Esophagus muscularis mucosa (tissue), 4 donors: ENCODE measurements at regions not wholly inside any gene's neighbourhood (a gene's known extent, or its start where the extent isn't known, plus 50 kb on each side); places are given as distances from the start of the nearest gene placed in this dataset.
"Not testable (repeated sequence)": the region's sequence is repeated elsewhere in the genome, so short reads cannot be mapped to it uniquely, and the experiment has no call there.

Experiments used
- DNase-seq: peaks from one replicate; pipeline ENCODE4 v3.0.0-alpha.2; 2017; ENCODE audit errors: extremely low spot score
- H3K27ac ChIP-seq, 4 donors: fragments of 200-600 bp; sonication (generic); replicated peaks in 1 of 4; 1 replicate in 3 of 4; 2 replicates in 1 of 4; pipeline ENCODE4 v1.5.1; 2016 to 2019; ENCODE audit warnings: mild to moderate bottlenecking in 1 of 4
- H3K27me3 ChIP-seq, 4 donors: fragments of 200-600 bp; sonication (generic); one replicate each; pipeline versions ENCODE4 v1.5.1 to v1.6.0; 2016 to 2019
- H3K36me3 ChIP-seq, 4 donors: fragments of 200-600 bp; sonication (generic); one replicate each; pipeline ENCODE4 v1.5.1; 2016 to 2019
- H3K4me1 ChIP-seq, 4 donors: fragments of 200-600 bp; sonication (generic); one replicate each; pipeline ENCODE4 v1.5.1; 2016 to 2019
- H3K4me3 ChIP-seq, 4 donors: fragments of 200-600 bp; sonication (generic); 1 replicate in 2 of 4; 2 replicates in 2 of 4; pipeline ENCODE4 v1.5.1; 2016 to 2019; ENCODE audit warnings: mild to moderate bottlenecking in 4 of 4, moderate library complexity in 1 of 4
- H3K9me3 ChIP-seq, 4 donors: fragments of 200-600 bp; sonication (generic); 1 replicate in 3 of 4; 2 replicates in 1 of 4; pipeline ENCODE4 v1.5.1; 2016 to 2019
- EP300 ChIP-seq: sonication (generic); formaldehyde crosslinking; IDR thresholded peaks from one replicate; pipeline ENCODE4 v1.6.1; 2017; ENCODE audit warnings: antibody characterized with exemption
- POLR2A ChIP-seq: fragments of 450-650 bp; IDR thresholded peaks from one replicate; pipeline ENCODE4 v1.6.1; 2017; ENCODE audit warnings: antibody characterized with exemption, moderate library complexity, mild to moderate bottlenecking, low read depth
- POLR2AphosphoS5 ChIP-seq, 2 donors: sonication (generic); formaldehyde crosslinking; IDR thresholded peaks; one replicate each; pipeline ENCODE4 v1.6.1; 2017; ENCODE audit warnings: antibody characterized with exemption in 2 of 2
- WGBS: methylation state at CpG from one replicate; pipeline ENCODE4 v1.1.5; 2018; 5-methylcytosine and 5-hydroxymethylcytosine counted together
- intact Hi-C: fragments of 100-400 bp; cut with DNase I; formaldehyde crosslinking; loops from one replicate; pipeline ENCODE4 v1.15.1; 2023
- TF ChIP-seq, protein P1 (sequence below), 3 experiments: fragments of 200-600 bp in 2 of 3; fragments of 450-650 bp in 1 of 3; sonication (generic) in 2 of 3; IDR thresholded peaks; one replicate each; pipeline ENCODE4 v1.5.1; 2017 to 2019; ENCODE audit warnings: antibody characterized with exemption in 3 of 3, mild to moderate bottlenecking in 2 of 3, moderate library complexity in 1 of 3

DNA sequence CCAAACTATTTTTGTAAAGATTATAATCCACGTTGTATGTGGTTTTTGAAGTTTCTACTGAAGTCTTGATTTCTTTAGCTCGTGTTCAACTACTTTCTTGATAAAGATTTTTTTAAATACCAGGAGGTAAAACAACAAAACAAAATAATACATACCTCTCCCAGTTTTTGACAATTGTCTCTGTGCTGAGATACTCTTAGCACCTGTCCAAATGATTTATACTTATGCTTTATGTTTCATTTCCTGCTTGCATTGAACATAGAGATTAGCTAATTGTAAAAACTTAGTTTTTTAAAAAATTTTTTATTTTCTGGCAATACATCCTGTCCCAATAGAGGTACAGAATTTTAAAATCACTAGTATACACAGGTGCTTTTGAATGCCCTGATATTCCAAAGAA, 506.9 kb upstream of the ADGRB3 start:
- WGBS = 74% methylated on average over 2 of the region's 2 CpGs
- TF ChIP-seq POLR2A (no peak), EP300 (no peak), POLR2AphosphoS5 (IDR thresholded peaks at IDR 0.05) (no peak)
- TF ChIP-seq, protein P1, sequence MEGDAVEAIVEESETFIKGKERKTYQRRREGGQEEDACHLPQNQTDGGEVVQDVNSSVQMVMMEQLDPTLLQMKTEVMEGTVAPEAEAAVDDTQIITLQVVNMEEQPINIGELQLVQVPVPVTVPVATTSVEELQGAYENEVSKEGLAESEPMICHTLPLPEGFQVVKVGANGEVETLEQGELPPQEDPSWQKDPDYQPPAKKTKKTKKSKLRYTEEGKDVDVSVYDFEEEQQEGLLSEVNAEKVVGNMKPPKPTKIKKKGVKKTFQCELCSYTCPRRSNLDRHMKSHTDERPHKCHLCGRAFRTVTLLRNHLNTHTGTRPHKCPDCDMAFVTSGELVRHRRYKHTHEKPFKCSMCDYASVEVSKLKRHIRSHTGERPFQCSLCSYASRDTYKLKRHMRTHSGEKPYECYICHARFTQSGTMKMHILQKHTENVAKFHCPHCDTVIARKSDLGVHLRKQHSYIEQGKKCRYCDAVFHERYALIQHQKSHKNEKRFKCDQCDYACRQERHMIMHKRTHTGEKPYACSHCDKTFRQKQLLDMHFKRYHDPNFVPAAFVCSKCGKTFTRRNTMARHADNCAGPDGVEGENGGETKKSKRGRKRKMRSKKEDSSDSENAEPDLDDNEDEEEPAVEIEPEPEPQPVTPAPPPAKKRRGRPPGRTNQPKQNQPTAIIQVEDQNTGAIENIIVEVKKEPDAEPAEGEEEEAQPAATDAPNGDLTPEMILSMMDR (IDR thresholded peaks at IDR 0.05) = no peak
- no peak overlapping the region for H3K27ac ChIP-seq
- intact Hi-C loops = no loop called here
- no peak for DNase-seq
- H3K9me3 ChIP-seq = no peaks in the 10 kb centered on the region
- H3K27me3 ChIP-seq = no peaks in the 10 kb centered on the region
- no peaks in the 10 kb centered on the region for H3K36me3 ChIP-seq
- no peaks in the 10 kb centered on the region for H3K4me1 ChIP-seq
- no peak overlapping the region for H3K4me3 ChIP-seq

DNA sequence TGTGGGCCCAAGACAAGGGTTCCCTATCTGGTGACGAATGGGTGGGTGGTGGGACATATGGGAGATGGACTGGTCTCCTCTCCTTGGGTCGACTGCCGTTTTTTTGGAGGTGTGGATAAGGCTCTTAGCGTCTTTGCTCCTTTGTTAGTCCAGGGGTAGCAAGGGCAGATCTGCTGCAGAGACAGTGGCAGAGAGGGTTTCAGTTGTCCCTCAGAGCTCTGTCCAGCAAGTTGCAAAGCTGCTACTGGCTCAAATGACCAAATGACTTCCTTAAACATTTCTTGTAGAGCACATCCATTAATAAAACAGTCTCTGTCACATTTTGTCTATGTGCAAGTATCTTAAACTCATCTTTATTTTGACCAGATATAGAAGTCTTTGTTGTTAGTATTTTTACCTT, 508.0 kb upstream of the ADGRB3 start:
- TF ChIP-seq EP300 (no peak), POLR2A (no peak), POLR2AphosphoS5 (IDR thresholded peaks at IDR 0.05) (no peak)
- TF ChIP-seq, protein P1 (IDR thresholded peaks at IDR 0.05) = no peak
- no peak for DNase-seq
- H3K27me3 ChIP-seq = no peaks in the 10 kb centered on the region
- WGBS = 89% methylated on average over 3 of the region's 4 CpGs
- H3K36me3 ChIP-seq = no peaks in the 10 kb centered on the region
- no peaks in the 10 kb centered on the region for H3K4me1 ChIP-seq
- no peak overlapping the region for H3K4me3 ChIP-seq
- intact Hi-C loops = no loop called here
- peaks cover 0 to 7% (median 0%) of the 10 kb centered on the region in 4 donors for H3K9me3 ChIP-seq
- H3K27ac ChIP-seq = no peak overlapping the region

DNA sequence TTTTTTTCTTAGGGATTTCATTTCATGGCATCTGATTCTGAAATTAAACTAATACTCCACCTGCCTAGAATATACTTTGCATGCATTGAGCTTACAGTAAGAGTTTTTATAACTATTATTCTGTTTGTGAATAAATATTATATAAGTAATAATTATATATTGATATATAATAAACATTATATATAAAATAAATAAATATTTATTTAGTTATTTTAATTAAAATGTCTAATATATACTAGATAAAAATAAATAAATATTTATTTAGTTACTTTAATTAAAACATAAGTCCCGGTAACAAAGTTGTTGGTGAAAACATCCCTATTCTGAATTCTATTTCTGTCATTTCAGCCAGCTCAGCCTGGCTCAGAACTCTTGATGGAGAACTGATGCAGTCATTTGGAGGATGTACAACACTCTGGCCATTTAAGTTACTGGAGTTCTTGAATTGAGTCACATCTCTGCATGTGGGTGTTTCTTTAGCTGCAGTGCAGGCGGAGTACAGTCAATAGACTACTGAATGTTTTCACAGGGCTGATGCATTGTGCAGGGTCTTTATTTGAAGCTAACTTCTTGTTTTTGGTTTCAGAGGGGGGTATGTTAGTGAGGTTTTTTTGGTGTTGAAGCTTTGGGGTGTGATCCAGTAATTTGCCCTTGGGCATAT, 508.9 kb upstream of the ADGRB3 start:
- H3K4me3 ChIP-seq = no peak overlapping the region
- DNase-seq = no peak
- no peaks in the 10 kb centered on the region for H3K27me3 ChIP-seq
- no peaks in the 10 kb centered on the region for H3K36me3 ChIP-seq
- H3K9me3 ChIP-seq = peaks cover 0 to 10% (median 2%) of the 10 kb centered on the region in 4 donors
- TF ChIP-seq EP300 (no peak), POLR2AphosphoS5 (IDR thresholded peaks at IDR 0.05) (no peak), POLR2A (no peak)
- TF ChIP-seq, protein P1 (IDR thresholded peaks at IDR 0.05) = no peak
- intact Hi-C loops = no loop called here
- WGBS = 96% methylated on average over 2 of the region's 2 CpGs
- no peak overlapping the region for H3K27ac ChIP-seq
- H3K4me1 ChIP-seq = no peaks in the 10 kb centered on the region

GRCh38 chr6:68122975-68123374, 512.1 kb upstream of the ADGRB3 start:
- H3K4me1 ChIP-seq, intact Hi-C loops, H3K4me3 ChIP-seq, H3K9me3 ChIP-seq, H3K36me3 ChIP-seq, H3K27me3 ChIP-seq, H3K27ac ChIP-seq, DNase-seq: not testable (repeated sequence)
- 54% methylated on average over 2 of the region's 2 CpGs for WGBS

GRCh38 chr6:68122032-68122431, 513.0 kb upstream of the ADGRB3 start:
- H3K27ac ChIP-seq = no peak overlapping the region
- DNase-seq = no peak
- H3K27me3 ChIP-seq = no peaks in the 10 kb centered on the region
- intact Hi-C loops = no loop called here
- no peak for TF ChIP-seq EP300
- TF ChIP-seq, protein P1 (IDR thresholded peaks at IDR 0.05) = no peak
- TF ChIP-seq POLR2AphosphoS5 (IDR thresholded peaks at IDR 0.05) = no peak
- no peak for TF ChIP-seq POLR2A
- 44% methylated on average over 2 of the region's 2 CpGs for WGBS
- peaks cover 0 to 10% (median 2%) of the 10 kb centered on the region in 4 donors for H3K9me3 ChIP-seq
- no peak overlapping the region for H3K4me3 ChIP-seq
- no peaks in the 10 kb centered on the region for H3K4me1 ChIP-seq
- H3K36me3 ChIP-seq = no peaks in the 10 kb centered on the region

GRCh38 chr6:68120954-68121353, 514.1 kb upstream of the ADGRB3 start:
- intact Hi-C loops, H3K4me1 ChIP-seq, DNase-seq, H3K9me3 ChIP-seq, H3K27ac ChIP-seq, H3K4me3 ChIP-seq, H3K27me3 ChIP-seq, H3K36me3 ChIP-seq: not testable (repeated sequence)
- WGBS = 92% methylated on average over 2 of the region's 2 CpGs
